ENCODE measurements at regions not wholly inside any gene's neighbourhood (a gene's known extent, or its start where the extent isn't known, plus 50 kb on each side); places are given as distances from the start of the nearest gene placed in this dataset.

DNA sequence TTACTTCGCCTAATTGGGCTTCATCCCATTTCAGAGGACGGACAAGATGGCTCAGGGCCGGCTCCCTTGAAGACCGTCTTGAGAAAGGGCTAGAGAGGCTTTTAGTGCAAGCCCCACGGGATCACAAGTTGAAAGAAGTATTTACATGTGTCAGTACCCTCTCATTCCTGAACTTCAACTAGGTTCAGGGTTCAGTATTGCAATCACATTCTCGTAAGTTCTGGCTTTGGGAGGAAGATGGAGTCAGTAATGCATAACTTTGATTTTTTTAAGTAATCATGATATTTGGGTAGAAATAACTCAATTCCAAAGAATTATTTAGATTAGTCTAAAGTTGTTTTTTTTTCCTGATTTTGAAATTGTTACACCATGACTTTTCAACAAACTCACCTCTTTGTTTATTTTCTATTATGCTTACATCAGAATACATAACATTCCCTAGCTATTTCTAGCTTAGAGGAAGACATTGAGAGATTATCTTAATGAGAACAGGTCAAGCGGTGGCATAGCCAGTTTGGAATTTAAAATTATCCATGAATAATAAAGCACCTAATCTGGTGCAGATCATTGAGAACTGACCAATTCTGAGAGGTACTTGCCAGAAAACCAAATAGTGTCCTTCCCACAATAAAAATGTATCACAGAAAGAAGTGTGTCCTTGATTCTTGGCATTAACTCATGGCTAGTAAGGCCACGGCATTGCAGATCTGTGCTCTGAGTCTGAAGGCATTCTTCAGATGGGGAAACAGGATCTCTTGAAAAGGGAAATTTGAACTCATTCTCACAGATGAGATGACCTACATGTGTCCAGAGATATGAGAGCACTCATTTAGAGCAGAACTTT lies 92.1 kb upstream of the BLID start:
- intact Hi-C loops (cut with DNase I; ENCODE audit: low total_unique reads), result loop anchor here (5.0 to 10.0 kb wide), 2 partner anchors 173 to 536 kb away; no protein-coding TSS in a partner anchor
- Histone ChIP-seq H3K27ac (peak overlapping the region; percentile 76 to 77), H3K9me3 (no peaks in the 10 kb centered on the region), H3K36me3 (no peaks in the 10 kb centered on the region), H3K4me1 (peaks cover 0 to 87% (median 52%) of the 10 kb centered on the region in 4 donors), H3K27me3 (no peaks in the 10 kb centered on the region), H3K4me3 (peak overlapping the region in 1 of 2 donors; percentile 22)
- TF ChIP-seq, protein P1, sequence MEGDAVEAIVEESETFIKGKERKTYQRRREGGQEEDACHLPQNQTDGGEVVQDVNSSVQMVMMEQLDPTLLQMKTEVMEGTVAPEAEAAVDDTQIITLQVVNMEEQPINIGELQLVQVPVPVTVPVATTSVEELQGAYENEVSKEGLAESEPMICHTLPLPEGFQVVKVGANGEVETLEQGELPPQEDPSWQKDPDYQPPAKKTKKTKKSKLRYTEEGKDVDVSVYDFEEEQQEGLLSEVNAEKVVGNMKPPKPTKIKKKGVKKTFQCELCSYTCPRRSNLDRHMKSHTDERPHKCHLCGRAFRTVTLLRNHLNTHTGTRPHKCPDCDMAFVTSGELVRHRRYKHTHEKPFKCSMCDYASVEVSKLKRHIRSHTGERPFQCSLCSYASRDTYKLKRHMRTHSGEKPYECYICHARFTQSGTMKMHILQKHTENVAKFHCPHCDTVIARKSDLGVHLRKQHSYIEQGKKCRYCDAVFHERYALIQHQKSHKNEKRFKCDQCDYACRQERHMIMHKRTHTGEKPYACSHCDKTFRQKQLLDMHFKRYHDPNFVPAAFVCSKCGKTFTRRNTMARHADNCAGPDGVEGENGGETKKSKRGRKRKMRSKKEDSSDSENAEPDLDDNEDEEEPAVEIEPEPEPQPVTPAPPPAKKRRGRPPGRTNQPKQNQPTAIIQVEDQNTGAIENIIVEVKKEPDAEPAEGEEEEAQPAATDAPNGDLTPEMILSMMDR (IDR thresholded peaks at IDR 0.05), result no peak
- no peak for DNase-seq

DNA sequence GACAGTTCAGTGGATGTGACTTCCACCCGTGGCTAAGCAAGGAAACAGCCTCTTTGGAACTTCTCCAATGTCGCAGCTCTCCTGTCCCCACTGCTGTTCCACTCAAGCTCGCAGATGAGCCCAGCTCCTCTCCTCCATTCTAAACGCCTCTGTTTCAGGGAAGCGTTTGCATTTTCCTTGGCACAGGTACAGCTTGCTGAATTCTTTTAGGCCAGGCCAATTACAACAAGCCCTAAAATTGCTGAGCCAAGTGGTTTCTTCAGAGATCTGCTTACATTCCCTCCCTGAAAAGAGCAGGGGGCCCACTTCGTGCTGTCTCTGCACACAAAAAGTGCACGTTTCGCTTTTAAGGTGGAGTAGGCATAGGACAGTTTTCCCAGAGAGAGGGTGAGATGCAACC lies 91.5 kb upstream of the BLID start:
- H3K27ac ChIP-seq, result peak overlapping the region; percentile 76 to 77

DNA sequence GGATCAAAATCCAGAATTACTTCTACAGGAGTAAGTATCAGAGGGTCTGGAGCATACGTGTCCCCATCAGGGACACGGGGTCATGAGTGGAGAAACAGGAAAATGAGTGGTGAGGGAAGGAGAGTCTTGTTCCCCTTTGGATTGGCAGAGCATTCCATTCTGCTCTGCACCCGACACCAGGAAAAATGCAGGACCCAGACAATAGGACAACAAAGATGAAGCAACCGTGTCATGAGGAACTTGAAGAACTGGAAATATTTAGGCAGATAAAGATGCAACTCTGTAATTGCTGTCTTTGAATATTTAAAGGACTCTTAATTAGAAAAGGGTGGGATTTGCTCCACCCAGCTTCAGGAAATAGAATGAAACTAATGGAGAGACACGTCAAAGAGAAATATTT lies 89.0 kb upstream of the BLID start:
- Histone ChIP-seq H3K9me3 (no peaks in the 10 kb centered on the region), H3K4me3 (no peak overlapping the region), H3K36me3 (no peaks in the 10 kb centered on the region), H3K27ac (peak overlapping the region; percentile 76 to 77), H3K27me3 (no peaks in the 10 kb centered on the region), H3K4me1 (peaks cover 0 to 85% (median 51%) of the 10 kb centered on the region in 4 donors)
- intact Hi-C loops (cut with DNase I; ENCODE audit: low total_unique reads), result loop anchor here (5.0 to 10.0 kb wide), 2 partner anchors 170 to 533 kb away; no protein-coding TSS in a partner anchor
- TF ChIP-seq, protein P1 (IDR thresholded peaks at IDR 0.05), result no peak
- no peak for DNase-seq

More for the DNA sequence above, 91.5 kb upstream of the BLID start:
- intact Hi-C loops (cut with DNase I; ENCODE audit: low total_unique reads), result loop anchor here (5.0 to 10.0 kb wide), 2 partner anchors 173 to 535 kb away; no protein-coding TSS in a partner anchor
- peaks cover 0 to 87% (median 57%) of the 10 kb centered on the region in 4 donors for H3K4me1 ChIP-seq
- no peak for DNase-seq
- H3K4me3 ChIP-seq, result peak overlapping the region in 1 of 2 donors; percentile 22
- TF ChIP-seq, protein P1 (IDR thresholded peaks at IDR 0.05), result no peak
- H3K9me3 ChIP-seq, result no peaks in the 10 kb centered on the region
- no peaks in the 10 kb centered on the region for H3K36me3 ChIP-seq
- no peaks in the 10 kb centered on the region for H3K27me3 ChIP-seq

DNA sequence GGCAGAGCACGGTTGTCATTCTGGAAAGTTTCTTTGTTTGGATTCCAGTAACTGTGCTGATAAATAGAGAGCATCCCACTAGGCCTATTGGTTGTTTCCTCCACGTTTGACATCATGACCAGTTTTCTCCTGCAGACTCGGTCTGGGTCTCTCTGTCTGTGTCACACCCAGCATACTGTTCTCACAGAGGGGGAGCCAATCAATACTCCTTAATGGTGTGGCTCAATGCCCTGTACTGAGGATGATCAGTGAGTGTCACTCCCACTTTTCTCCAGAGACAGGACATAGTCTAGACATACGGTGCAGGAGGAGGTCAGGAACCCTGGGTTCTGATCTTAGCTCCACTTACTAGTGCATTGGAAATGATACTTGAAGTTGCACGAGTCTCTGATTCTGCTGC lies 88.2 kb upstream of the BLID start:
- intact Hi-C loops (cut with DNase I; ENCODE audit: low total_unique reads), result loop anchor here (5.0 to 10.0 kb wide), 2 partner anchors 169 to 547 kb away; no protein-coding TSS in a partner anchor
- Histone ChIP-seq H3K27ac (peak overlapping the region; percentile 76 to 77), H3K9me3 (no peaks in the 10 kb centered on the region), H3K36me3 (no peaks in the 10 kb centered on the region), H3K4me1 (peaks cover 0 to 83% (median 42%) of the 10 kb centered on the region in 4 donors), H3K27me3 (no peaks in the 10 kb centered on the region), H3K4me3 (no peak overlapping the region)
- no peak for DNase-seq
- TF ChIP-seq, protein P1 (IDR thresholded peaks at IDR 0.05), result no peak

DNA sequence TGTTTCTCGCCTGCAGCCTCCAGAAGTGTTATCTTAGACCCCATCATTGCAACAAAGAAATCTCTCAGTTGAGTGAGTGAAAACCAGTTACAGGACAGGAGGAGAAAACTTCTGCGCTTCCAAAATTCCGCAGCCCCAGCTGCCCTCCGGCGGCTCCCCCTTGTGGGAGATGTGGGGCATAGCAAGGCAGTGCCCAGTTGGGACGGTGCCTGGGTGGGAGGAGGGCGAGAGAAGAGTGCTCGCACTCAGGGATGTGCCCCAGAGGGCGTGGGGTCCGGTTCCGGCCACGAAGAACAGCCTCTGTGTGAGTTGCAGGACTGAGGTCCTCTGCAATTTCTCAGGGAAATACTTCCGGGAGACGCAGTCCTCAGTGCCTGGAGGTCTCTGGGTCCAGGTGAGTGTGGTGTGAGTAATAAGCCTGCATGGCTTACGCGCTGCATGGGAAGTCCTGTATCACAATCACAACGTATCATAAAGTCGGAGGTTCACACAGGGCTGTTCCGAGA lies 87.0 kb upstream of the BLID start:
- Histone ChIP-seq H3K27ac (peak overlapping the region; percentile 76 to 77), H3K9me3 (no peaks in the 10 kb centered on the region), H3K4me1 (peaks cover 0 to 78% (median 36%) of the 10 kb centered on the region in 4 donors), H3K36me3 (no peaks in the 10 kb centered on the region), H3K4me3 (peak overlapping the region; percentile 46 to 55), H3K27me3 (no peaks in the 10 kb centered on the region)
- TF ChIP-seq, protein P1 (IDR thresholded peaks at IDR 0.05), result peak; percentile 95 to 99
- intact Hi-C loops (cut with DNase I; ENCODE audit: low total_unique reads), result loop anchor here (2.0 to 10.0 kb wide), 3 partner anchors 94 to 546 kb away; no protein-coding TSS in a partner anchor
- DNase-seq, result peak; percentile 63 to 87

All from tibial artery (tissue), 4 donors.